ENCODE measurements at regions not wholly inside any gene's neighbourhood (a gene's known extent, or its start where the extent isn't known, plus 50 kb on each side); places are given as distances from the start of the nearest gene placed in this dataset.

- no peak for DNase-seq
- 30% methylated on average over 2 of the region's 2 CpGs for WGBS (ENCODE audit: low lambda C conversion rate)
- peaks cover 3% of the 10 kb centered on the region for H3F3A ChIP-seq (replicated peaks; ENCODE audit: insufficient read depth)
- no peak overlapping the region for H2AFZ ChIP-seq (ENCODE audit: low read depth)
- ChIA-PET CTCF (interaction anchor here (0.9 to 3.8 kb wide), 13 partner anchors 8 to 538 kb away, joined by 3 to 33 read pairs (median 5); no protein-coding TSS in a partner anchor), POLR2A (no interaction called here)
- no peak overlapping the region for H3K9ac ChIP-seq
- H3K9me2 ChIP-seq: no peaks in the 10 kb centered on the region
- H3K79me2 ChIP-seq (ENCODE audit: insufficient read depth): no peaks in the 10 kb centered on the region
- no peaks in the 10 kb centered on the region for H3K27me3 ChIP-seq (ENCODE audit: insufficient read depth)
- H3K4me3 ChIP-seq (ENCODE audit: low read depth in 2 of 2, low read length in 1 of 2): no peak overlapping the region
- H3K36me3 ChIP-seq (replicated peaks in 1 of 2; ENCODE audit: control insufficient read depth in 1 of 2, insufficient read depth in 2 of 2, low read length in 1 of 2): no peaks in the 10 kb centered on the region
- no peaks in the 10 kb centered on the region for H3K9me3 ChIP-seq
- TF ChIP-seq USF2 (IDR thresholded peaks at IDR 0.05; ENCODE audit: borderline replicate concordance, low read depth, low read length): no peak
- no peak for TF ChIP-seq CHD2 (IDR thresholded peaks at IDR 0.05; ENCODE audit: low read length, partially characterized antibody)
- TF ChIP-seq FOXJ3 (CRISPR knock-in tag; IDR thresholded peaks at IDR 0.05): no peak
- no peak for TF ChIP-seq PBX3 (IDR thresholded peaks at IDR 0.05)
- no peak for TF ChIP-seq JUND (IDR thresholded peaks at IDR 0.05)
- TF ChIP-seq TEAD4 (IDR thresholded peaks at IDR 0.05; ENCODE audit: borderline replicate concordance, insufficient read depth): no peak
- TF ChIP-seq REST (IDR thresholded peaks at IDR 0.05; ENCODE audit: low read depth, low read length): no peak
- TF ChIP-seq NRF1 (IDR thresholded peaks at IDR 0.05; ENCODE audit: low read depth, low read length): no peak
- TF ChIP-seq SMC3 (IDR thresholded peaks at IDR 0.05; ENCODE audit: low read depth, low read length): no peak
- no peak for TF ChIP-seq RXRA (IDR thresholded peaks at IDR 0.05; ENCODE audit: borderline replicate concordance, low read depth)
- TF ChIP-seq POLR2AphosphoS5 (IDR thresholded peaks at IDR 0.05; ENCODE audit: low read depth, low read length): no peak
- no peak for TF ChIP-seq MEF2A (IDR thresholded peaks at IDR 0.05; ENCODE audit: borderline replicate concordance, low read depth)
- no peaks in the 10 kb centered on the region for H4K20me1 ChIP-seq (ENCODE audit: insufficient read depth)
- H3K4me1 ChIP-seq (ENCODE audit: control insufficient read depth in 1 of 2, insufficient read depth in 2 of 2, low read depth in 1 of 2, low read length in 1 of 2): peaks cover 4 to 5% of the 10 kb centered on the region in 2 experiments; a peak in 3 of 4 replicates
- no peak overlapping the region for H3K27ac ChIP-seq (ENCODE audit: low read depth in 2 of 2, low read length in 1 of 2)
- H3K4me2 ChIP-seq: no peak overlapping the region
Measured at GRCh38 chr3:76043746-76044145, 258.4 kb upstream of the ZNF717 start.
